ENCODE measurements at regions not wholly inside any gene's neighbourhood (a gene's known extent, or its start where the extent isn't known, plus 50 kb on each side); places are given as distances from the start of the nearest gene placed in this dataset.

GRCh38 chr2:199662255-199662654, 188.7 kb downstream of the FTCDNL1 start:
- H3K9me3 Mint-ChIP-seq = peaks cover 0 to 9% (median 5%) of the 10 kb centered on the region in 7 donors

GRCh38 chr2:199660167-199660566, 190.8 kb downstream of the FTCDNL1 start:
- TF ChIP-seq CTCF (IDR thresholded peaks at IDR 0.05) = no peak
- no peak for DNase-seq
- no peaks in the 10 kb centered on the region for H4K20me1 ChIP-seq (ENCODE audit: insufficient read depth, low read length)
- peaks cover 0 to 13% (median 5%) of the 10 kb centered on the region in 7 donors for H3K9me3 Mint-ChIP-seq
- H3K4me3 Mint-ChIP-seq = no peak overlapping the region
- H3K36me3 ChIP-seq (replicated peaks in 1 of 2; ENCODE audit: control insufficient read depth in 1 of 2, insufficient read depth in 2 of 2, low read length in 2 of 2) = no peaks in the 10 kb centered on the region
- peaks cover 8% of the 10 kb centered on the region in 2 donors for H3K4me1 ChIP-seq (ENCODE audit: control insufficient read depth in 1 of 2, insufficient read depth in 2 of 2, low read length in 2 of 2)
- H3K4me1 Mint-ChIP-seq = peaks cover 13% of the 10 kb centered on the region
- WGBS (ENCODE audit: insufficient coverage) = 98% methylated on average over 10 of the region's 15 CpGs
- H3K27ac Mint-ChIP-seq = no peak overlapping the region
- no peak overlapping the region for H3K27ac ChIP-seq (ENCODE audit: low read depth in 1 of 2, low read length in 2 of 2)
- H3K9me3 ChIP-seq (replicated peaks in 1 of 2; ENCODE audit: control insufficient read depth in 1 of 2, insufficient read depth in 1 of 2, low read length in 2 of 2) = peaks cover 0 to 3% of the 10 kb centered on the region in 2 donors
- intact Hi-C loops (cut with micrococcal nuclease) = no loop called here
- H3K4me3 ChIP-seq (replicated peaks in 1 of 3; ENCODE audit: low read depth in 2 of 3, low read length in 3 of 3) = no peak overlapping the region
- peaks cover 0 to 2% of the 10 kb centered on the region in 2 donors for H3K27me3 ChIP-seq (ENCODE audit: control insufficient read depth in 2 of 2, insufficient read depth in 2 of 2, low read length in 2 of 2)
- peak overlapping the region; percentile 74 for H2AFZ ChIP-seq (ENCODE audit: insufficient read depth, low read depth, low read length, poor library complexity, severe bottlenecking)
- no peak overlapping the region for H3K4me2 ChIP-seq (replicated peaks; ENCODE audit: extremely low read depth, low read length, poor library complexity, severe bottlenecking)
- H3K79me2 ChIP-seq (ENCODE audit: insufficient read depth, low read length) = no peaks in the 10 kb centered on the region
- peaks cover 1 to 5% (median 4%) of the 10 kb centered on the region in 3 donors for H3K27me3 Mint-ChIP-seq (ENCODE audit: low read depth in 3 of 3)
- H3K36me3 Mint-ChIP-seq = no peaks in the 10 kb centered on the region
- H3K9ac ChIP-seq (ENCODE audit: insufficient read depth, low read length, poor library complexity, severe bottlenecking) = no peak overlapping the region

More at GRCh38 chr2:199662255-199662654, 188.7 kb downstream of the FTCDNL1 start:
- H3K36me3 Mint-ChIP-seq = no peaks in the 10 kb centered on the region
- H3K27me3 Mint-ChIP-seq (ENCODE audit: low read depth in 3 of 3) = peaks cover 1 to 6% (median 4%) of the 10 kb centered on the region in 3 donors
- peaks cover 8% of the 10 kb centered on the region in 2 donors for H3K4me1 ChIP-seq (ENCODE audit: control insufficient read depth in 1 of 2, insufficient read depth in 2 of 2, low read length in 2 of 2)
- no peak overlapping the region for H3K4me3 Mint-ChIP-seq
- no peak overlapping the region for H3K27ac ChIP-seq (ENCODE audit: low read depth in 1 of 2, low read length in 2 of 2)
- H3K27ac Mint-ChIP-seq = no peak overlapping the region
- TF ChIP-seq CTCF (IDR thresholded peaks at IDR 0.05) = no peak
- peaks cover 0 to 3% of the 10 kb centered on the region in 2 donors for H3K9me3 ChIP-seq (replicated peaks in 1 of 2; ENCODE audit: control insufficient read depth in 1 of 2, insufficient read depth in 1 of 2, low read length in 2 of 2)
- H3K36me3 ChIP-seq (replicated peaks in 1 of 2; ENCODE audit: control insufficient read depth in 1 of 2, insufficient read depth in 2 of 2, low read length in 2 of 2) = no peaks in the 10 kb centered on the region
- H3K27me3 ChIP-seq (ENCODE audit: control insufficient read depth in 2 of 2, insufficient read depth in 2 of 2, low read length in 2 of 2) = peaks cover 0 to 2% of the 10 kb centered on the region in 2 donors
- no peak overlapping the region for H2AFZ ChIP-seq (ENCODE audit: insufficient read depth, low read depth, low read length, poor library complexity, severe bottlenecking)
- no peak overlapping the region for H3K9ac ChIP-seq (ENCODE audit: insufficient read depth, low read length, poor library complexity, severe bottlenecking)
- H4K20me1 ChIP-seq (ENCODE audit: insufficient read depth, low read length) = no peaks in the 10 kb centered on the region
- WGBS (ENCODE audit: insufficient coverage) = 52% methylated on average over 7 of the region's 8 CpGs
- intact Hi-C loops (cut with micrococcal nuclease) = no loop called here
- DNase-seq = no peak
- no peaks in the 10 kb centered on the region for H3K79me2 ChIP-seq (ENCODE audit: insufficient read depth, low read length)
- peaks cover 13% of the 10 kb centered on the region for H3K4me1 Mint-ChIP-seq
- H3K4me2 ChIP-seq (replicated peaks; ENCODE audit: extremely low read depth, low read length, poor library complexity, severe bottlenecking) = no peak overlapping the region
- no peak overlapping the region for H3K4me3 ChIP-seq (replicated peaks in 1 of 3; ENCODE audit: low read depth in 2 of 3, low read length in 3 of 3)

All from CD14-positive monocyte (primary cell).